Testis (tissue), 2 donors: ENCODE measurements at regions not wholly inside any gene's neighbourhood (a gene's known extent, or its start where the extent isn't known, plus 50 kb on each side); places are given as distances from the start of the nearest gene placed in this dataset.

Experiments used
- POLR2A ChIP-seq: fragments of 450-650 bp; IDR thresholded peaks from one replicate; pipeline ENCODE4 v1.6.1; 2017; ENCODE audit warnings: antibody characterized with exemption, mild to moderate bottlenecking, moderate library complexity
- TF ChIP-seq, protein P1 (sequence below), 3 experiments: fragments of 450-650 bp in 2 of 3; fragments of 200-600 bp in 1 of 3; sonication (generic) in 1 of 3; IDR thresholded peaks; one replicate each; pipeline ENCODE4 v1.5.1; 2016 to 2019; ENCODE audit warnings: antibody characterized with exemption in 3 of 3, mild to moderate bottlenecking in 2 of 3, moderate library complexity in 1 of 3

DNA sequence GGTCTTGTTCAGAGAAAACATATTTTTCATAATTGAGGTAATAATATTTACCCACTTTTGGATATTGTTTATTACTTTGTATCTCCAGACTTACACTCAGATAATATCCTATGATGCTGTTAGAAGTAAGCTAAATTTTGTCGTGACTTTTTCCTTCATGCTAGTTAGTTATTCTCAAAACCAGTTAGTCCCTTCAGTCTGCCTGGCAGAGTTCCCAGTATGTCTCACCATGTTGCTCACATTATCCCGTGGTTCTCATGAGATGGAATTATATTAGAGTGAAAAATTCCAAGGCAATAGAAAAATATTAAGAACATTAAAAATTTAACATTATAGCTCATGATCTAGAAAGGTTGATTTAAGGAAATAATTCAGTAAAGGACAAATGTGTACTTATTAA lies 81.5 kb upstream of the SMIM30 start:
- TF ChIP-seq, protein P1, sequence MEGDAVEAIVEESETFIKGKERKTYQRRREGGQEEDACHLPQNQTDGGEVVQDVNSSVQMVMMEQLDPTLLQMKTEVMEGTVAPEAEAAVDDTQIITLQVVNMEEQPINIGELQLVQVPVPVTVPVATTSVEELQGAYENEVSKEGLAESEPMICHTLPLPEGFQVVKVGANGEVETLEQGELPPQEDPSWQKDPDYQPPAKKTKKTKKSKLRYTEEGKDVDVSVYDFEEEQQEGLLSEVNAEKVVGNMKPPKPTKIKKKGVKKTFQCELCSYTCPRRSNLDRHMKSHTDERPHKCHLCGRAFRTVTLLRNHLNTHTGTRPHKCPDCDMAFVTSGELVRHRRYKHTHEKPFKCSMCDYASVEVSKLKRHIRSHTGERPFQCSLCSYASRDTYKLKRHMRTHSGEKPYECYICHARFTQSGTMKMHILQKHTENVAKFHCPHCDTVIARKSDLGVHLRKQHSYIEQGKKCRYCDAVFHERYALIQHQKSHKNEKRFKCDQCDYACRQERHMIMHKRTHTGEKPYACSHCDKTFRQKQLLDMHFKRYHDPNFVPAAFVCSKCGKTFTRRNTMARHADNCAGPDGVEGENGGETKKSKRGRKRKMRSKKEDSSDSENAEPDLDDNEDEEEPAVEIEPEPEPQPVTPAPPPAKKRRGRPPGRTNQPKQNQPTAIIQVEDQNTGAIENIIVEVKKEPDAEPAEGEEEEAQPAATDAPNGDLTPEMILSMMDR (IDR thresholded peaks at IDR 0.05) = no peak
- no peak for TF ChIP-seq POLR2A
